Panc1 (cell line): ENCODE measurements at regions not wholly inside any gene's neighbourhood (a gene's known extent, or its start where the extent isn't known, plus 50 kb on each side); places are given as distances from the start of the nearest gene placed in this dataset.

ENCODE experiments used
- ATAC-seq: fragments of 200-7000 bp; cut with Tn5 transposase; 2 replicates; pipeline ENCODE4 v1.9.1; 2020; ENCODE audit warnings: mild to moderate bottlenecking, moderate library complexity
- BruUV-seq: library from RNA; stranded (reverse); fragments of 400-500 nt; replicated peaks from 2 replicates; lab custom pipeline; 2021; lab: Mats Ljungman, UMichigan
- CTCF ChIA-PET: fragments of 300-600 bp; sonication (Branson Sonifier 250); formaldehyde crosslinking; loops from one replicate; lab custom pipeline; 2022; ENCODE audit warnings: antibody characterized with exemption; lab: Charles Lee
- POLR2A ChIA-PET: fragments of 300-600 bp; sonication (Branson Sonifier 250); formaldehyde crosslinking; loops from one replicate; lab custom pipeline; 2022; ENCODE audit warnings: antibody characterized with exemption; lab: Charles Lee
- DNase-seq: peaks from one replicate; pipeline ENCODE4 v3.0.0-alpha.2; 2010; ENCODE audit warnings: low read depth, low spot score
- H3K27ac ChIP-seq: 2 replicates; pipeline ENCODE4 v1.5.1; 2011; ENCODE audit warnings: mild to moderate bottlenecking, low read length, inconsistent platforms
- H3K27me3 ChIP-seq: fragments of 200-500 bp; sonication (Bioruptor generic); 2 replicates; pipeline ENCODE4 v1.6.0; 2014; ENCODE audit warnings: low read length, inconsistent platforms; ENCODE audit not compliant: control insufficient read depth, insufficient read depth
- H3K36me3 ChIP-seq: fragments of 200-500 bp; sonication (Bioruptor generic); 2 replicates; pipeline ENCODE4 v1.5.1; 2014; ENCODE audit warnings: inconsistent platforms, mild to moderate bottlenecking, low read length, moderate library complexity; ENCODE audit not compliant: control insufficient read depth, insufficient read depth
- H3K4me1 ChIP-seq: 2 replicates; pipeline ENCODE4 v1.5.1; 2011; ENCODE audit warnings: inconsistent platforms, mild to moderate bottlenecking, low read length, moderate library complexity; ENCODE audit not compliant: control insufficient read depth, insufficient read depth
- H3K4me3 ChIP-seq, 2 experiments: 2 replicates each; pipeline ENCODE4 v1.5.1; 2011 to 2012; ENCODE audit warnings: low read depth in 2 of 2, low read length in 2 of 2, mild to moderate bottlenecking in 2 of 2, inconsistent platforms in 1 of 2, moderate library complexity in 1 of 2
- H3K9me3 ChIP-seq: fragments of 200-500 bp; sonication (Bioruptor generic); 2 replicates; pipeline ENCODE4 v1.5.1; 2014; ENCODE audit warnings: low read depth, mild to moderate bottlenecking, inconsistent platforms, low read length, moderate library complexity; ENCODE audit not compliant: control insufficient read depth, insufficient read depth
- CTCF ChIP-seq: fragments of 450-650 bp; IDR thresholded peaks from 2 replicates; pipeline ENCODE4 v1.5.1; 2017; ENCODE audit warnings: mild to moderate bottlenecking
- POLR2AphosphoS5 ChIP-seq: IDR thresholded peaks from 2 replicates; pipeline ENCODE4 v1.6.1; 2012; ENCODE audit warnings: mild to moderate bottlenecking, low read depth, low read length, moderate library complexity
- REST ChIP-seq, 2 experiments: IDR thresholded peaks; 2 replicates each; pipeline ENCODE4 v1.6.1; 2011 to 2012; ENCODE audit warnings: low read depth in 2 of 2, control low read depth in 1 of 2, low read length in 1 of 2, mild to moderate bottlenecking in 1 of 2, moderate library complexity in 1 of 2; ENCODE audit not compliant: insufficient read depth in 1 of 2
- SIN3A ChIP-seq: IDR thresholded peaks from 2 replicates; pipeline ENCODE4 v1.6.1; 2012; ENCODE audit warnings: low read depth, mild to moderate bottlenecking, low read length, moderate library complexity, borderline replicate concordance; ENCODE audit not compliant: insufficient read depth
- TCF7L2 ChIP-seq: IDR thresholded peaks from 2 replicates; pipeline ENCODE4 v1.6.1; 2011; ENCODE audit warnings: mild to moderate bottlenecking, low read depth, low read length, inconsistent platforms
- in situ Hi-C: cut with HindIII; loops from 2 replicates; pipeline ENCODE4 v1.10.0; 2016; ENCODE audit warnings: low sequenced_read_pairs, low pct_unique_long_range_greater_than_20kb
- intact Hi-C: fragments of 100-400 bp; cut with micrococcal nuclease; formaldehyde crosslinking; loops from one replicate; pipeline ENCODE4 v1.10.0; 2022; ENCODE audit not compliant: unreplicated experiment

GRCh38 chr10:53528974-53529373 is 756.4 kb upstream of the MBL2 start:
- no peak for DNase-seq
- no peaks in the 10 kb centered on the region for H3K36me3 ChIP-seq
- in situ Hi-C loops, result no loop called here
- no peaks in the 10 kb centered on the region for H3K4me1 ChIP-seq
- H3K9me3 ChIP-seq, result no peaks in the 10 kb centered on the region; the same call in 1 of the 2 replicates
- ChIA-PET CTCF (no interaction called here), POLR2A (no interaction called here)
- intact Hi-C loops, result no loop called here
- no peak overlapping the region for H3K4me3 ChIP-seq
- no peak for TF ChIP-seq TCF7L2
- no peak for TF ChIP-seq REST (IDR thresholded peaks at IDR 0.05; ENCODE audit: insufficient read depth in 1 of 2, low read depth in 2 of 2, low read length in 1 of 2)
- no peak for TF ChIP-seq POLR2AphosphoS5
- no peak for TF ChIP-seq SIN3A
- TF ChIP-seq CTCF, result no peak
- H3K27ac ChIP-seq, result no peak overlapping the region
- no TSS peak for BruUV-seq
- no peak for ATAC-seq
- H3K27me3 ChIP-seq, result no peaks in the 10 kb centered on the region

- TF ChIP-seq POLR2AphosphoS5 (no peak), TCF7L2 (no peak), SIN3A (no peak), CTCF (no peak), REST (IDR thresholded peaks at IDR 0.05; ENCODE audit: insufficient read depth in 1 of 2, low read depth in 2 of 2, low read length in 1 of 2) (no peak)
- Histone ChIP-seq H3K36me3 (no peaks in the 10 kb centered on the region), H3K27me3 (no peaks in the 10 kb centered on the region), H3K27ac (no peak overlapping the region), H3K4me3 (no peak overlapping the region), H3K4me1 (no peaks in the 10 kb centered on the region), H3K9me3 (peaks cover 7% of the 10 kb centered on the region; the same call in 1 of the 2 replicates)
- no peak for ATAC-seq
- DNase-seq, result no peak
- POLR2A ChIA-PET, result no interaction called here
- CTCF ChIA-PET, result no interaction called here
- BruUV-seq, result no TSS peak
- in situ Hi-C loops, result no loop called here
- intact Hi-C loops, result no loop called here
Observed at GRCh38 chr10:53521046-53521445, 748.5 kb upstream of the MBL2 start.
